PC-9 (cell line): ENCODE measurements at regions not wholly inside any gene's neighbourhood (a gene's known extent, or its start where the extent isn't known, plus 50 kb on each side); places are given as distances from the start of the nearest gene placed in this dataset.

Experiments
- EZH2 ChIP-seq: fragments of 200-600 bp; sonication (generic); IDR thresholded peaks from 2 replicates; pipeline ENCODE4 v1.8.0; 2017; ENCODE audit warnings: antibody characterized with exemption, low read depth
- TF ChIP-seq, protein P1 (sequence below): fragments of 200-600 bp; sonication (generic); conservative IDR thresholded peaks from 2 replicates; pipeline ENCODE4 v1.6.1; 2017; ENCODE audit warnings: mixed run types, antibody characterized with exemption, mild to moderate bottlenecking, moderate library complexity

DNA sequence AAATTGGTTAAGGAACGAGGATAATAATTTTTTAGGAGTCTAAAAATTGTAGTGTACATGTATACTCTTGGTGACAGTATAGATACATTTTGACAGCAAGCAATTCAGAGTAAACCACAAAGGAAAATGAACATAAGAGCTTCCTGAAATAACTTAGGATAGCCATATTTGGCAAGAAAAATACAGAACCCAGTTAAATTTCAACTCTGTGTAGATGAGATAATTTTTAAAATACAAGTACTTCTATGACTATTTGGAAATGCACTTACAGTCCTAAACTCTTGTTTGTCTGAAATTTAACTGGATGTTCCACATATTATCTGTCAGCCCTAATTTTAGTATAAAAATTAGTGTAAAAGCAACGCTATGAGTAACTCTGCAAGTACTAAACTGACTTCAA, 124.4 kb upstream of the PCDH18 start:
- TF ChIP-seq, protein P1, sequence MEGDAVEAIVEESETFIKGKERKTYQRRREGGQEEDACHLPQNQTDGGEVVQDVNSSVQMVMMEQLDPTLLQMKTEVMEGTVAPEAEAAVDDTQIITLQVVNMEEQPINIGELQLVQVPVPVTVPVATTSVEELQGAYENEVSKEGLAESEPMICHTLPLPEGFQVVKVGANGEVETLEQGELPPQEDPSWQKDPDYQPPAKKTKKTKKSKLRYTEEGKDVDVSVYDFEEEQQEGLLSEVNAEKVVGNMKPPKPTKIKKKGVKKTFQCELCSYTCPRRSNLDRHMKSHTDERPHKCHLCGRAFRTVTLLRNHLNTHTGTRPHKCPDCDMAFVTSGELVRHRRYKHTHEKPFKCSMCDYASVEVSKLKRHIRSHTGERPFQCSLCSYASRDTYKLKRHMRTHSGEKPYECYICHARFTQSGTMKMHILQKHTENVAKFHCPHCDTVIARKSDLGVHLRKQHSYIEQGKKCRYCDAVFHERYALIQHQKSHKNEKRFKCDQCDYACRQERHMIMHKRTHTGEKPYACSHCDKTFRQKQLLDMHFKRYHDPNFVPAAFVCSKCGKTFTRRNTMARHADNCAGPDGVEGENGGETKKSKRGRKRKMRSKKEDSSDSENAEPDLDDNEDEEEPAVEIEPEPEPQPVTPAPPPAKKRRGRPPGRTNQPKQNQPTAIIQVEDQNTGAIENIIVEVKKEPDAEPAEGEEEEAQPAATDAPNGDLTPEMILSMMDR, result no peak
- no peak for TF ChIP-seq EZH2
